ENCODE measurements at regions not wholly inside any gene's neighbourhood (a gene's known extent, or its start where the extent isn't known, plus 50 kb on each side); places are given as distances from the start of the nearest gene placed in this dataset.

DNA sequence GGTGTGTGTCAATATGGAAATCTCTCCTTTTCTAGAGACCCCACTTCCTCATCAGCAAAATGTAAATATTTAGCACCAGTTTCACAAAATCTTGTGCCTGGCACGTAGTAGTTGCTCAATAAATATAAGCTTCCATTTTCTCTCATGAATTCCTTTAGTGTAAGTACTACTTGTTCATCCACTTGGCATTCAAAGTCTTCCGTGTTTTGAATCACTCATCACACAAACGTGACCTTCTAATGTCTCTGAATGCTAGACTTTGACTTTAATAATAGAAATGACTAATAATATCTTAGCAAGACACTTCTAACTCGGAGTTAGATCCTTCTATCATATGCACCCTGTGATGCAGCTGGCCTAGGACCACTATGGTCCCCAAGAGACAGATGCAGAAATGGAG is 168.7 kb upstream of the ZNF32 start:
- no peaks in the 10 kb centered on the region for H3K79me2 ChIP-seq (ENCODE audit: insufficient read depth)
- CTCF ChIA-PET, result no interaction called here
- peaks cover 0 to 16% of the 10 kb centered on the region in 2 experiments; a peak in 2 of 4 replicates for H3K4me1 ChIP-seq (ENCODE audit: control insufficient read depth in 1 of 2, insufficient read depth in 2 of 2, low read depth in 1 of 2, low read length in 1 of 2)
- H3K36me3 ChIP-seq (replicated peaks in 1 of 2; ENCODE audit: control insufficient read depth in 1 of 2, insufficient read depth in 2 of 2, low read length in 1 of 2), result no peaks in the 10 kb centered on the region
- no peaks in the 10 kb centered on the region for H3K9me2 ChIP-seq
- TF ChIP-seq MEF2A (IDR thresholded peaks at IDR 0.05; ENCODE audit: borderline replicate concordance, low read depth), result no peak
- TF ChIP-seq FOXM1 (IDR thresholded peaks at IDR 0.05; ENCODE audit: low read depth), result no peak
- TF ChIP-seq, protein P1, sequence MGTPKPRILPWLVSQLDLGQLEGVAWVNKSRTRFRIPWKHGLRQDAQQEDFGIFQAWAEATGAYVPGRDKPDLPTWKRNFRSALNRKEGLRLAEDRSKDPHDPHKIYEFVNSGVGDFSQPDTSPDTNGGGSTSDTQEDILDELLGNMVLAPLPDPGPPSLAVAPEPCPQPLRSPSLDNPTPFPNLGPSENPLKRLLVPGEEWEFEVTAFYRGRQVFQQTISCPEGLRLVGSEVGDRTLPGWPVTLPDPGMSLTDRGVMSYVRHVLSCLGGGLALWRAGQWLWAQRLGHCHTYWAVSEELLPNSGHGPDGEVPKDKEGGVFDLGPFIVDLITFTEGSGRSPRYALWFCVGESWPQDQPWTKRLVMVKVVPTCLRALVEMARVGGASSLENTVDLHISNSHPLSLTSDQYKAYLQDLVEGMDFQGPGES (IDR thresholded peaks at IDR 0.05; ENCODE audit: low read depth, low read length), result no peak
- TF ChIP-seq, protein P2, sequence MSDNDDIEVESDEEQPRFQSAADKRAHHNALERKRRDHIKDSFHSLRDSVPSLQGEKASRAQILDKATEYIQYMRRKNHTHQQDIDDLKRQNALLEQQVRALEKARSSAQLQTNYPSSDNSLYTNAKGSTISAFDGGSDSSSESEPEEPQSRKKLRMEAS (IDR thresholded peaks at IDR 0.05; ENCODE audit: low read depth), result no peak
- no peak for TF ChIP-seq GATA2 (CRISPR knock-in tag; IDR thresholded peaks at IDR 0.05)
- TF ChIP-seq SMC3 (IDR thresholded peaks at IDR 0.05; ENCODE audit: low read depth, low read length), result no peak
- TF ChIP-seq TCF12 (IDR thresholded peaks at IDR 0.05), result no peak
- TF ChIP-seq MXI1 (IDR thresholded peaks at IDR 0.05; ENCODE audit: low read depth, low read length), result no peak
- TF ChIP-seq, protein P3, sequence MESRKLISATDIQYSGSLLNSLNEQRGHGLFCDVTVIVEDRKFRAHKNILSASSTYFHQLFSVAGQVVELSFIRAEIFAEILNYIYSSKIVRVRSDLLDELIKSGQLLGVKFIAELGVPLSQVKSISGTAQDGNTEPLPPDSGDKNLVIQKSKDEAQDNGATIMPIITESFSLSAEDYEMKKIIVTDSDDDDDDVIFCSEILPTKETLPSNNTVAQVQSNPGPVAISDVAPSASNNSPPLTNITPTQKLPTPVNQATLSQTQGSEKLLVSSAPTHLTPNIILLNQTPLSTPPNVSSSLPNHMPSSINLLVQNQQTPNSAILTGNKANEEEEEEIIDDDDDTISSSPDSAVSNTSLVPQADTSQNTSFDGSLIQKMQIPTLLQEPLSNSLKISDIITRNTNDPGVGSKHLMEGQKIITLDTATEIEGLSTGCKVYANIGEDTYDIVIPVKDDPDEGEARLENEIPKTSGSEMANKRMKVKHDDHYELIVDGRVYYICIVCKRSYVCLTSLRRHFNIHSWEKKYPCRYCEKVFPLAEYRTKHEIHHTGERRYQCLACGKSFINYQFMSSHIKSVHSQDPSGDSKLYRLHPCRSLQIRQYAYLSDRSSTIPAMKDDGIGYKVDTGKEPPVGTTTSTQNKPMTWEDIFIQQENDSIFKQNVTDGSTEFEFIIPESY (IDR thresholded peaks at IDR 0.05; ENCODE audit: borderline replicate concordance, low read depth), result no peak
- TF ChIP-seq, protein P4, sequence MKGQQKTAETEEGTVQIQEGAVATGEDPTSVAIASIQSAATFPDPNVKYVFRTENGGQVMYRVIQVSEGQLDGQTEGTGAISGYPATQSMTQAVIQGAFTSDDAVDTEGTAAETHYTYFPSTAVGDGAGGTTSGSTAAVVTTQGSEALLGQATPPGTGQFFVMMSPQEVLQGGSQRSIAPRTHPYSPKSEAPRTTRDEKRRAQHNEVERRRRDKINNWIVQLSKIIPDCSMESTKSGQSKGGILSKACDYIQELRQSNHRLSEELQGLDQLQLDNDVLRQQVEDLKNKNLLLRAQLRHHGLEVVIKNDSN (IDR thresholded peaks at IDR 0.05; ENCODE audit: borderline replicate concordance, low read depth), result no peak
- TF ChIP-seq RXRA (IDR thresholded peaks at IDR 0.05; ENCODE audit: borderline replicate concordance, low read depth), result no peak
- no peak for DNase-seq
- POLR2A ChIA-PET, result no interaction called here
- no peaks in the 10 kb centered on the region for H4K20me1 ChIP-seq (ENCODE audit: insufficient read depth)
- H2AFZ ChIP-seq (ENCODE audit: low read depth), result no peak overlapping the region
- peaks cover 33% of the 10 kb centered on the region for H3F3A ChIP-seq (replicated peaks; ENCODE audit: insufficient read depth)
- no peak overlapping the region for H3K4me2 ChIP-seq
- H3K4me3 ChIP-seq (ENCODE audit: low read depth in 2 of 2, low read length in 1 of 2), result no peak overlapping the region
- 29% methylated on average over 4 of the region's 4 CpGs for WGBS (ENCODE audit: low lambda C conversion rate)
- H3K27me3 ChIP-seq (ENCODE audit: insufficient read depth), result no peaks in the 10 kb centered on the region
- H3K27ac ChIP-seq (ENCODE audit: low read depth in 2 of 2, low read length in 1 of 2), result peak overlapping the region; percentile 82 to 83
- H3K9ac ChIP-seq, result peak overlapping the region; percentile 34; the same call in 1 of the 2 replicates
- H3K9me3 ChIP-seq, result no peaks in the 10 kb centered on the region
